ENCODE measurements at regions not wholly inside any gene's neighbourhood (a gene's known extent, or its start where the extent isn't known, plus 50 kb on each side); places are given as distances from the start of the nearest gene placed in this dataset.

DNA sequence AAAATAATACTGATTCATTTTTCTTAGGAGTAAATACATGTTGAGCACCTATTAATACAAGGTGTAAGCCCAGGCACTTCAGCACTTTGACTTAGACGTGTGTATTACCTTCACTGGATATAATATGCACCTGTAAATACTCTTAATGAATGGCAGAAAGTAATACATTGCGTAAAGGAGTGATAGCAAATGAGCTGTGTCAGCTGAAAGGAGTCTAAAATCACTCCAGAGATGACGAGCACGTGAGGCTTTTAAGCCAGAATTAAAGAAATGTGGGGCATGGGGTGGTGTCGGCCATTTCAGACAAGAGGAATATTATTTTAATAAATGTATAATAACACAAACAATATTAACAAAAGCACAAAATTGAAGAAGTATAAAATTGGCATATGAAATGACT, 722.7 kb downstream of the EPHA4 start:
- no CpG with 5 or more reads among the region's 5 CpGs for WGBS (ENCODE audit: extremely low coverage, insufficient read length, low lambda C conversion rate)
- Histone ChIP-seq H2BK15ac (ENCODE audit: low read depth, low read length) (no peak overlapping the region), H3K14ac (ENCODE audit: insufficient read depth, low read length) (no peak overlapping the region), H3K4ac (ENCODE audit: low read depth, low read length) (no peak overlapping the region), H3K27me3 (ENCODE audit: insufficient read depth, low read length) (no peaks in the 10 kb centered on the region), H2BK120ac (ENCODE audit: low read depth, low read length, poor library complexity, severe bottlenecking) (no peak overlapping the region), H3T11ph (ENCODE audit: low read length) (no peak overlapping the region), H2AK5ac (ENCODE audit: insufficient read length, low read length) (no peak overlapping the region), H4K5ac (ENCODE audit: insufficient read length, low read depth, low read length) (no peak overlapping the region), H2AFZ (ENCODE audit: low read length) (no peak overlapping the region), H3K27ac (ENCODE audit: insufficient read length, low read depth, low read length) (no peak overlapping the region), H3K23ac (ENCODE audit: insufficient read length, low read depth, low read length) (no peak overlapping the region), H3K79me2 (ENCODE audit: insufficient read depth, low read length) (no peaks in the 10 kb centered on the region), H3K56ac (ENCODE audit: insufficient read length, low read depth, low read length) (no peak overlapping the region), H3K79me1 (ENCODE audit: insufficient read depth, low read depth, low read length, poor library complexity, severe bottlenecking) (no peaks in the 10 kb centered on the region), H3K9me3 (ENCODE audit: control insufficient read depth, low read depth, low read length) (no peaks in the 10 kb centered on the region), H4K8ac (replicated peaks; ENCODE audit: insufficient read length, low read depth, low read length) (no peak overlapping the region), H3K4me1 (ENCODE audit: insufficient read depth, low read length) (no peaks in the 10 kb centered on the region), H2BK12ac (ENCODE audit: insufficient read length, low read depth, low read length) (no peak overlapping the region), H2BK20ac (ENCODE audit: low read depth, low read length, poor library complexity, severe bottlenecking) (no peak overlapping the region), H3K9ac (ENCODE audit: extremely low read depth, insufficient read length, low read length) (no peak overlapping the region), H3K23me2 (ENCODE audit: insufficient read length, low read depth, low read length, poor library complexity, severe bottlenecking) (no peaks in the 10 kb centered on the region), H3K4me2 (ENCODE audit: insufficient read depth, insufficient read length, low read length) (no peak overlapping the region), H4K91ac (ENCODE audit: insufficient read length, low read depth, low read length) (no peak overlapping the region), H3K18ac (ENCODE audit: insufficient read length, low read depth, low read length) (no peak overlapping the region), H2BK5ac (ENCODE audit: insufficient read length, low read length) (no peak overlapping the region), H4K20me1 (ENCODE audit: control insufficient read depth, insufficient read depth, insufficient read length) (no peaks in the 10 kb centered on the region)
- TF ChIP-seq, protein P1, sequence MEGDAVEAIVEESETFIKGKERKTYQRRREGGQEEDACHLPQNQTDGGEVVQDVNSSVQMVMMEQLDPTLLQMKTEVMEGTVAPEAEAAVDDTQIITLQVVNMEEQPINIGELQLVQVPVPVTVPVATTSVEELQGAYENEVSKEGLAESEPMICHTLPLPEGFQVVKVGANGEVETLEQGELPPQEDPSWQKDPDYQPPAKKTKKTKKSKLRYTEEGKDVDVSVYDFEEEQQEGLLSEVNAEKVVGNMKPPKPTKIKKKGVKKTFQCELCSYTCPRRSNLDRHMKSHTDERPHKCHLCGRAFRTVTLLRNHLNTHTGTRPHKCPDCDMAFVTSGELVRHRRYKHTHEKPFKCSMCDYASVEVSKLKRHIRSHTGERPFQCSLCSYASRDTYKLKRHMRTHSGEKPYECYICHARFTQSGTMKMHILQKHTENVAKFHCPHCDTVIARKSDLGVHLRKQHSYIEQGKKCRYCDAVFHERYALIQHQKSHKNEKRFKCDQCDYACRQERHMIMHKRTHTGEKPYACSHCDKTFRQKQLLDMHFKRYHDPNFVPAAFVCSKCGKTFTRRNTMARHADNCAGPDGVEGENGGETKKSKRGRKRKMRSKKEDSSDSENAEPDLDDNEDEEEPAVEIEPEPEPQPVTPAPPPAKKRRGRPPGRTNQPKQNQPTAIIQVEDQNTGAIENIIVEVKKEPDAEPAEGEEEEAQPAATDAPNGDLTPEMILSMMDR (conservative IDR thresholded peaks at IDR 0.05): no peak
- Mint-ChIP-seq H3K9me3 (peaks cover 3 to 6% of the 10 kb centered on the region in 2 experiments; a peak in 4 of 5 replicates), H3K27me3 (ENCODE audit: low read depth) (no peaks in the 10 kb centered on the region), H3K36me3 (ENCODE audit: insufficient read depth in 1 of 3, low read depth in 3 of 3) (peaks cover 0 to 11% (median 3%) of the 10 kb centered on the region in 3 experiments; a peak in 3 of 7 replicates), H3K4me1 (no peaks in the 10 kb centered on the region), H3K27ac (no peak overlapping the region), H3K4me3 (no peak overlapping the region)
- no peak for DNase-seq
